ENCODE measurements at regions not wholly inside any gene's neighbourhood (a gene's known extent, or its start where the extent isn't known, plus 50 kb on each side); places are given as distances from the start of the nearest gene placed in this dataset.

GRCh38 chr10:10831085-10831484, 186.6 kb upstream of the CELF2 start:
- TF ChIP-seq CTCF (IDR thresholded peaks at IDR 0.05; ENCODE audit: insufficient read depth, low read length, poor library complexity, severe bottlenecking) = no peak
- no peak for TF ChIP-seq EZH2phosphoT487 (conservative IDR thresholded peaks at IDR 0.05; ENCODE audit: low read length)
